ENCODE measurements at regions not wholly inside any gene's neighbourhood (a gene's known extent, or its start where the extent isn't known, plus 50 kb on each side); places are given as distances from the start of the nearest gene placed in this dataset.

GRCh38 chr5:90095292-90096060, 314.1 kb downstream of the CETN3 start:
- TF ChIP-seq, protein P1, sequence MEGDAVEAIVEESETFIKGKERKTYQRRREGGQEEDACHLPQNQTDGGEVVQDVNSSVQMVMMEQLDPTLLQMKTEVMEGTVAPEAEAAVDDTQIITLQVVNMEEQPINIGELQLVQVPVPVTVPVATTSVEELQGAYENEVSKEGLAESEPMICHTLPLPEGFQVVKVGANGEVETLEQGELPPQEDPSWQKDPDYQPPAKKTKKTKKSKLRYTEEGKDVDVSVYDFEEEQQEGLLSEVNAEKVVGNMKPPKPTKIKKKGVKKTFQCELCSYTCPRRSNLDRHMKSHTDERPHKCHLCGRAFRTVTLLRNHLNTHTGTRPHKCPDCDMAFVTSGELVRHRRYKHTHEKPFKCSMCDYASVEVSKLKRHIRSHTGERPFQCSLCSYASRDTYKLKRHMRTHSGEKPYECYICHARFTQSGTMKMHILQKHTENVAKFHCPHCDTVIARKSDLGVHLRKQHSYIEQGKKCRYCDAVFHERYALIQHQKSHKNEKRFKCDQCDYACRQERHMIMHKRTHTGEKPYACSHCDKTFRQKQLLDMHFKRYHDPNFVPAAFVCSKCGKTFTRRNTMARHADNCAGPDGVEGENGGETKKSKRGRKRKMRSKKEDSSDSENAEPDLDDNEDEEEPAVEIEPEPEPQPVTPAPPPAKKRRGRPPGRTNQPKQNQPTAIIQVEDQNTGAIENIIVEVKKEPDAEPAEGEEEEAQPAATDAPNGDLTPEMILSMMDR (IDR thresholded peaks at IDR 0.05) = no peak
- no peak for TF ChIP-seq POLR2AphosphoS5 (IDR thresholded peaks at IDR 0.05)
- no peak for TF ChIP-seq EP300 (IDR thresholded peaks at IDR 0.05)
